Fibroblast of upper back skin (primary cell): ENCODE measurements at regions not wholly inside any gene's neighbourhood (a gene's known extent, or its start where the extent isn't known, plus 50 kb on each side); places are given as distances from the start of the nearest gene placed in this dataset.

Experiments used
- DNase-seq: peaks from one replicate; pipeline ENCODE4 v3.0.0-alpha.2; 2013

DNA sequence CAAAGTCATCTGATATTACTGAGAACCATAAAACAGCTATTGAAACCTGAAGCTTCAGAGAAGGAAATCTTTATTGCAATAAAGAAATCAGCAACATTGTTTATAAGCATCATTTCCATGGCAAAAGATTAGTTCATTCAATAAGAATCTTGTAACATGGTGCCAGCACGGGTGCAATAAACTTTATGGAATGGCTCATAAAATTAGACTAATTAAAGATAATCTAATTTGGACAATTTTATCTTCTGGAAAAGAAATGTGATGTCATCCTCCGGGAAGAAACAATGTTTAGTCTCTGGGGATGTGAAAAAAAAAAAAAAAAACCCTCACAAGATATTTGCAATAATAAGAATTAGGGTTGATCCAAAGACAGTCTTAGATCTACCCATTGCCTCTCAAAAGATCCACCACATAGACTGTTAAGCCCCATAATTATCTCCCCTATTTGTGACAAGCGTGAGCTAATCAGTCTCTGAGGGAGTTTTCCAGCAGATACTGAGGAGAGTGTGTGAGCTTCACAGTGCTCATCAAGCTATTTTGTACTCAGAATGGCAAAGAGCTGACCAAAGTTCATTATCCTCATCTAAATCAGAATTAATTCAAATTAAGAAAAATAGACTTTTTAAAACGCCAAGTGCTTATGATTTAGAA is 297.0 kb upstream of the EDNRB start:
- DNase-seq: no peak

DNA sequence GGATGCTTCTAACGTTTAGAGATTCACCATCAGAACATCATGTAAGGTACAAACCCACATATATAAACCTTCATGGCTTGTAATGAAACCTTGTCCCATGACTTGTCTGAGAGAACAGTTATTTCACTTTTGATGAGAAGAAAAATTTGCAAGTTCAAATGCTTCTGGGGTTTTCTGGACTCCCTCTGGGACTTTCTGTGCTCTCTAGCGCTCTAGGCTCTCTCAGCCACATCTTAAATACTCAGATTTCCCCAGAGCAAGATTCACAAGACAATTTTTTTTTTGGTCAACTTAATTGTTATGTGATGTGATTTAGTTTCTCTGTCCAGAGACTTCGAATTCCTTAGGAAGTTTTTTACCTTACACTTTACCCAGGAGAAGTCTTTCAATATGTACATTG is 282.8 kb upstream of the EDNRB start:
- DNase-seq: no peak

DNA sequence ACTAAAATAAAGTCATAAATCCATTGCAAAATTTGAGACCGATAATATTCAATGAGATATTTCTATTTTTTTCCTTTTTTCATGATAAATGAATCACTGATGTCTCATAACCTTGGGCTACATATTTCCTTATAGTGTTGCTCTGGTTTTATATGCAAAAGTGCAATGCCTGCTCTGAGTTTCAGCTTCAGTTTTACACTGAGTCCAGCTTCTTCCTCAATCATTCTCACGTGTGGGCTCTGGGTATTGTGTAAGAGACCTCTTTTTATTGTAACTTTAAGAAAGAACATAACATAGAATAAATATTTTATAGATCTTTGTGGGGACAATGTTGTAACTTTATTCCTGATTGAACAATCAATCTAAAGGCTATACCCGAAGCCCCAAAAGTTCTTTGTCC is 280.2 kb upstream of the EDNRB start:
- peak; percentile 14 for DNase-seq

DNA sequence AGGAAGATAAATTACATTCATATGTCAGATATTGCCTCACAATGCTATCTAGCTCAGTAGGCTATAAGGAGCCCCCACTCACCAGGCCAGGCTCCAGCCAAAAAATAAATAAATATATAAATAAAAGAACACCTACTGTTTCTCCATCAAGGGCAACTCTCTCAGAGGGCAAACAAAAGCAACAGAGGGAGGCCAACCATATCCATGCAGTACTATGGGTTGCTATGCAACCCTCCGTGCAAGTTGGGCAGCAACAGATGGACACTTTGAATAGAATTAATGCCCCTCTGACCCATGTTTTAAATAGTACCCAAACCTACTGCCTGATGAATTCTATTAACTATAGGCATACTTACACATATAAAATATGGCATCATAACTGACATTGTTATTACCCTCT is 279.8 kb upstream of the EDNRB start:
- no peak for DNase-seq

DNA sequence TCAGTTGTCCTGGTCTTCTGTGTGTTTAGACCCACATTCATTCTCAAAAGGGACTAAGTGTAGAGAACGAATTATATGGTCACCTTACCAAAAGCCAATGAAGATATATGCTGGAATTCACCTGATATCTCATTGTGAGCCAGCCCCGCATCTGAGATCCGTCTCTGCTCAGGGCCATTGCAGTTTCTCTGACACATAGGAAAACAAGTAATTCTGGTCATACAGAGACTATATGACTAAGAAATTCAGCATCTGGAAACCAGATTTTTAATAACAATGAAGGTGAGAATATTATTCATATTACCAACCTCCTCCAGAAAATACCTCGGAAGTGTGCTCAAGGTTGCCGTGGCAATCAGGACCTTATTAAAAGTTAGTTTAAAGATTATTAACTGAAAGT is 278.6 kb upstream of the EDNRB start:
- DNase-seq: peak; percentile 4

DNA sequence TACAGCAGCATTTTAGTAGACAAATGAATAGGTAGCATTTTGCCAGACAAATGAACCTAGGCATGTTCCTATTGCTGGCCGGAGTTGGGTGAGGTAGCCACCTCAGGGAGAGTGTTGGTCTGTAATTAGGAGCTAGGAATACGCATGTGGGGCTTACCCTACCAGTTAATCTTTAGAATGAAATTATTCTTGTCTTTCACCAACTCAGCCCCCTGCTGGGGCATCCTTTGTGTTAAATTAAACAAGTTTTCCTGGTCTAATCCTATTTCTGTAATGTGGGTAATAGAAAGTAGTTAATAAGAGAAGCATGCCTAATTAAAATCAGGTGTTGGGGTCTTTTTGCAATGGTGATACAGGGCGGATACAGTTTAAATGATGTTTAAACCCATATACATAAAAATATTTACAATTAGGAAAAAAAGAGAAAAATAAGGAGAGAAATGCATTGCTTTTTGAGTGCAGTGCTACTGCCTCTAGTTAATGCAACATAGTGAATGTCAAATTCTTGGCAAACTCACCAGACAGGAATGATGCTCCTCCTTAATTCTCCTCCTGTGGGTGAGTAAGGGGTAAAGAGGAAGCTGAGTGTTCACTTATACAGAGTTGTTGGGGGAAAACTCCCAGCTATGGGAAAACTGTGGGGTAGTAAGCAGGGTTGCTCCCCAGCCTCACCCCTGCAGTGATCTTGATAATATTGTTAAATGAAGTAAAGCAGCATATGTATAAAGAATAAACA is 276.4 kb upstream of the EDNRB start:
- DNase-seq: peak; percentile 79

DNA sequence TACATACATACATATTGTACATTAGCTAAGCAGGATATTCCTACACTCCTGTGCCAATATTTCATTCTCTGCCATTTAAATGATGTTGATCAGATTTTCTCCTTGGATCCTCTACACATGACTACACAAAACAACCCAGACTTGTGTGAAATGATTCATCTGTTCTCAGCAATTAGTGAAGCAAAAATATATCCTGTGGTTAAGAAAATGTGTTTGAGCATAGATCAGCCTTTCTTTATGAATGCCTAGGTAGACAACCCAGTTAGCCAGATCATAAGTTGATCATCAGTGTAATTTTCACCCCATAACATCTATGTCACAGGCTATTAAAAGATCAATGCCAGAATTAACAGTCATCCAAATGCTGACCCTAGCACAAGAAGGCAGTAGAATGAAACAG is 275.2 kb upstream of the EDNRB start:
- DNase-seq: peak; percentile 16

DNA sequence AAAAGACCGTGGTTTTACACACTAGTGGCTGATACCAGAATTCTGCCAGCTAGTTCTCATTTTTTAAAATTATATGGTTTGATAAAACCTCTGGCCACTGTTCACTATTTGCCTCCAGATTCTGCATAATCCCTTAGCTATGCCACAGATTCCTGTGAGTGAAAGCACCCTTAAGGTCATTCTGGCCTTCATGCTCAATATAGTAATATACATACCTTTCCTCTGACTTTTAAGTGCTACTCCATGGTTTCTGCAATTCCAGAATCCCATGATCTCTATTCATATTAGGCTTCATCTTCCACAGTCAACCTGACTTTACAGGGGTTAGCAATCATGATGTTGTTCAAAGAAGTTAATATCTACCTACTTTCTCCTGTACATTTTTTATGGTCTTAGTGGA is 274.1 kb upstream of the EDNRB start:
- peak; percentile 68 for DNase-seq

DNA sequence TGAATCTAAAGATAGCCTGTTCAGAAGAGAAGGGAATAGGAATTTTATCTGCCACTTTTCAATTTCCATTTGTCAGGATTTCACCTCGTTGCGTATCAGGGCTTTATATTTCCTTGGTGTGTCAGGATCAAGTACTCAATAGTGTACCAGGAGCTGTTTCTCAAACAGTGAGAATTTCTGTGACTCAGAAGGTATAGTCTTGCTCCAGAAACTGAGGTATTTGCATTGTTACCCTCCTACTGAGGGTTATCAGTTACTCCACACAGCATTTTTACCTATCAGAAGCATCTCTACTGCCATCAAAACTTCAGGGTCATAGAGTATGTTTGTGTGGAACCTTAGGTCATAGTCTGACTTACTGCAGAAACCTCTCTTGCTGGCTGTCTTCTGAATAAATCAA is 271.7 kb upstream of the EDNRB start:
- no peak for DNase-seq

DNA sequence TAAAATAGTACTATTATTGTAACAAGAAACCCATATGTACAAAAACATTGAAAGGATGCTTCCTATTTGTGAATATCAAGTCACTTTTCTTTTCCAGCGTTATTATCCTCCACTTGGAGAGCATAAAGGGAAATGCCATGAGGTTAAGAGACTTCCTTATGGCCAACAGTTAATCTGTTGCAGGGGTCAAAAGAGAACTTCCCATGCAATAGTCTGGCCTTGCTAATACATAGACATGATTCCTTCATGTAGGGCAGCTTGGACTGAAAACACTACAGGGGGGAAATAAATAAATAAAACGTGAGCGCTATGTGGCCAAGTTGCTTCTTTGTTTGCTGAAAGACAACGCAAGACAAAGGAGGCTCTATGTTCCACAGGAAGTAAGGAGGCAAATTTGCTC is 269.1 kb upstream of the EDNRB start:
- no peak for DNase-seq

DNA sequence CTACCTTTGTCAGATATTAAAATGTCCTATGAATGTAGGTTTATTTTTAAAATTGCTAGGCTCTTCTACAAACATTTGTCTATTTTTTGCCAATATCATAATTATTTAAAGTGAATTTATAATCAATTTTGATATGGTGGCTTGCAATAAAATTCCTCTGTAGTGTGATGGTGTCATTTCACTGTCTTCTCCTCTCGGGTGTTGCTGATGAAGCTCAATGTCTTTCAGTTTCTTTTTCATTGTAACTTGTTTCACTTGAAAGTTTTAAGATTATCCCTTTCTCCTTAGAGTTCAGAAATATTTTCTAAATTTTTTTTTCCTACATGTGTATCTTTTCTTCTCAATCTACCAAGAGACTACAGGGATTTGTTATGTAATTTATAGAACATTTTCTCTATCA is 267.1 kb upstream of the EDNRB start:
- DNase-seq: no peak

DNA sequence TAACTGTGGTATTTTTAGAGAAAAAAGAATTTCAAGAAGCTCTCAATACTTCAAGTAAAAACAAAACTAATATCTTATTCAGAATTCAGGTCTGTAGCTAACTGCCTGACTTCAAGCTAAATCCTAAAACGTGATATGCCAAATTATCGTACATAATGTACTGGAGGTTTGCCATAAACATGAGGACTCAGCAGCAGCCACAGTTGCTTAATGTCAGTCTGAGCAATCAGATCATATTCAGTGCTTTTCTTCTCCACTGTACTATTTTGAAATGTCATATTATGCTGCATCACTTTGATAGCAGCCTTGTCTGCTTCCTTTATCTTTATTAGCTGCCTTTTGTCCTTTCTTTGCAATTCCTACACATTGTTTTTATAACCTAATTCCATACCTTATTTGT is 265.1 kb upstream of the EDNRB start:
- DNase-seq: peak; percentile 32

DNA sequence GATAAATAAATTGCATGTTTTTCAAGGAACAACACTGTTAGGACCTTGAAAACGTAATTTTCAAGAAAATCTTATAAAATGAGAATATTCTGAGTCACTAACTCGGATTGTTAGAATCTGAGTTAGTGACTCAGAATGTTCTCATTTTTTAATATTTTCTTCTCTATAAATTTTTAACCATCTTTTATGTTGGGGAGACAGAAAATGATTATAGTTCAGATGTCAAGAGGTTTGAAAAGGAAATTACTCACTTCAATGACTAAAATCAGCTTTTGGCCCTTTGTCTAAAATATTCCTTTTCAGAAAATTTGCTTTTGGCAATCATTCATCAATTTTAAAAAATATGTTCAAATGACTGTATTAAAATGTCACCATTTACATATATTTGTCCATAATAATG is 264.2 kb upstream of the EDNRB start:
- no peak for DNase-seq

DNA sequence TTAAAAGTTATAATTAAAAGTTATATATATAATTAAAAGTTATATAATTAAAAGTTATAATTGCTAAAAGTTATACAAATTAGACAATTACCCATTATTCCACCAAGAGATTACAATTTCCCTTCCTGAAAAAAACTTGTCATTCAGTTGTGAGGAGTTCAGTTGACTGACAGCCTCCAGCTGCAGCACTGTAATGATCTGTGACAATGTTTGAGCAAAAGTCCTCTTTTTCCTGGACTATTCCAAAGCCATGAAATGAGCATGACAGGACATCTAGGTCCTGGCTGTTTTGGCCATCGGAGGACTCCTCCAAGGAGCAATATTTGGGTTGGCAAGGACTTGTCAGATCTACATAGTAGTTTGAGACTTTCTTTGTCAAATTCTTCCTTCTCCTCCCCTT is 258.7 kb upstream of the EDNRB start:
- no peak for DNase-seq

DNA sequence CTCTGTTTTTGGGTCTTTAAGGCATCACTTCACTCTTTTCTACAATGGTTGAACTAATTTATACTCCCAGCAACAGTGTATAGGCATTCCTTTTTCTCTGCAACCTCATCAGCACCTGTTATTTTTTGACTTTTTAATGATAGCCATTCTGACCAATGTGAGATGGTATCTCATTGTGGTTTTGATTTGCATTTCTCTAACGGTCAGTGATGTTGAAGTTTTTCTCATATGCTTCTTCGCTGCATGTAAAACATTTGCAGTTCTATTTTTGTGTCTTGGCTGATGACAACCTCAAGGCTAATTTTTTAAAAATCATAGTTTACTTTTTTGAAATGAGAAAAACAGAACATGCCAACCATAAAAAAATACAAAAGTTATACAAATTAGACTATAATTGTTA is 258.2 kb upstream of the EDNRB start:
- no peak for DNase-seq

DNA sequence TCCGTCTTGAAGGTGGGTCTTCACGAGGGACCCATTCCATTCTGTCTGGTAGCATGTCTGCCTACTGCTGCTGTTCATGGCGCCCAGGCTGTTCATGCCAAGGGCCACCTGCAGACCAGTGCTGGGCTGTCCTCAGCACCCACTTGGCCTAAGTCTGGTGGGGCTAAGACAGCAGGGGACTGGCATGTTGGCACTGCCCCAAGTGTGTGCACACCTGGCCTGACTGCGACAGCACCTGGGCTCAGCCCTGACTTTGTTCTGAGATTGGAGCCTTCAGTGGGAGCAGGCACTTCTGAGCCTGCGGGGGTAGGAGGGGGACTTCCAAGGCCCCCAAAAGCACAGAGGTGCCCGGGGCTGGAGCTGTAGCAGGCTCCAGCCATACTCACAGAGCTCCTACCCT is 250.8 kb upstream of the EDNRB start:
- no peak for DNase-seq

DNA sequence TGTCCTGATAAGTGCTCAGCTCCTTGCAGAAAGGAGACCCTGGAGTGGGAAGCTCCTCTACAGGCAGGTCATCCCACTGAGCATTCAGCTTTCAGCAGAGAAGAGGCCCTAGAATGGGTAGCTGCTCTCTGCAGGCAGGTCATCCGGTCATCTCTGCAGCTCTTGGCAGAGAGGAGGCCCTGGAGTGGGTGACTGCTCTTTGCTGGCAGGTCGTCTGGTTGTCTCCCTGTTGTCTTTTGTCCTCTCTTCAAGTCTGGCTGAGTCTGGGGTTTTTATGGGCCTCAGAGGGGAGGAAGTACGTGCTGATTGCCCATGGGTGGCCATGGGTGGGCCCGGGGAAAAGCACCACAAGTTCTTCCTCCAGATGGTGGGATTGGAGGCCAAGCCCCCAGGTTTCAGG is 250.3 kb upstream of the EDNRB start:
- no peak for DNase-seq

DNA sequence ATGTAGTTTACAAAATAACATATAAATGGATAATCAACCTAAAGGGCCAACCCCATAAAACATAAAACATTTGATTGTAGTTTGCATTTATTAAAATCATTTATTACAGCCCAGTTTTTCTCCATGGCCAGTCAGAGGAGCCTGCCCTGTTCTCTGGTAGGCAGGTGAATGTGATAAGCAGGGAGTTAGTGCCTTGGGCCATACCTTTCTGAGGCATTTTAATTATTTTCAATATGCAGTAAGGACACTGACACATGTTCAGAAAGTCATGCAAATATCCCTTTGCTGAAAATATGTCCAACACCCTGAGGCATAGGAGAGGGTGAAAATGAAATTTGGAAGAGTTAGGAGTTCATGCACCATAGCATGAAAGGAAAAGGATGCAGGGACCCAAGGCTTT is 242.6 kb upstream of the EDNRB start:
- no peak for DNase-seq

DNA sequence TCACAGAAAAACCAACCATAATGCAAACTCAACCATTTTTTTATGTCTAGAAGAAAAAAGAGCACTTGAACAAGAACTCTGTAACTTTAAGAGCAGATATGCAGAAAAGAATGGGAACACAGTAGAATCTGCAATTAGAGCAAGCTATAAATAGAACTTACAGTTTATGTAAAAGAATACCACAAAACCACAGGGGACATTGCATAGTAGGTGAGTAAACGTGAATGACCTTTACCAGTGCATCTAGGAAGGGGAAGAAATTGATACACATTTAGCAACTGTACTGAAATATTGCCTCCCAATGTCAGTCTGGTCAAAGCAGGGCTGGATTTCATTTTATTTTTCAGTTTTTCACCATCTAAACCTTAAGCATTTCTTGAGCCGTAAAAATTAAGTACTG is 242.2 kb upstream of the EDNRB start:
- peak; percentile 86 for DNase-seq

DNA sequence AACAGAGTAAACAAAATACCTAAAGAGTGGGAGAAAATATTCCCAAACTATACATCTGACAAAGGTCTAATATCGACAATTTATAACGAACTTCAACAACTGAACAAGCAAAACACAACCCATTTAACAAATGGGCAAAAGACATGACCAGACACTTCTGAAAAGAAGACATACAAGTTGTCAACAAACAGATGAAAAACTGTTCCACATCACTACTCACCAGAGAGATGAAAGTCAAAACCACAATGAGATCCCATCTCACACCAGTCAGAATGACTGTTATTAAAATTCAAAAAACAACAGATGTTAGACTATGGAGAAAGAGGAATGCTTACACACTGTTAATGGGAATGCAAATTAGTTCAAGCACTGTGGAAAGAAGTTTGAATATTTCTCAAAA is 233.8 kb upstream of the EDNRB start:
- DNase-seq: no peak

DNA sequence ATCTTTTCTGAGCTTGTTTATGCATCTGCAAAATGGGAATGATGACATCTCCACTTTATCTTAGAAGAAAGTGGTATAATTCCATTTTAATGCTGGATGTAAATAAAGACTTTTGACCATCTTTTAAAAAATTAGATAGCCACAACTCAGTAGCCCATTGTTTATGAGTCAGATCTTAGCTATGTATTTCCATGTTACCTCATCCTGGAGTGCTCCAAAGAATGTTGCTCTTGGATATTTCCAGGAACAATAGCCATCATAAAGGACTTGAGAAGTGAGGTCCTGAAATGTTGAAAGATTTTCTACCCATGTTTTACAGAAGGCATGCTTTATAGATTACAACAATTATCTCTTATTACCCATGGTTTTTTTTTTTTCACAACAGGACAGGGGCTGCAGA is 229.3 kb upstream of the EDNRB start:
- DNase-seq: peak; percentile 92

DNA sequence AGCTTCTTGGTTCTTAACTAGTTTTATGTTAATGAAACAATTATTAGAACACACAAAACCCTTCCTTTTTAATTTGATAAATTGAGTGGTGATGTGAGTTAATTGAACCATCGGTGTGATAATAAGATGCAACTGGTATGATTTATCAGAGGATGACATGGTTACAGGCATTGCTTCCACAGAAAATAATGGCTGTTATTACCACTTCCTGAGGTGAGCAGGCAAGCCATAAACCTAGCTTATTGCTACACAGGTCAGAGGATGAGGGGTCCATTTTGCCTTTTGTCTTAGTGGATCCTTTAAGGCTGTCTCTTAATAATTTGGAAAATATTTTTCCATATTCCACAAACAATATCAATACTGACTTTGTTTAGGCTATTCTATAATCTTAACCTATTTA is 226.6 kb upstream of the EDNRB start:
- no peak for DNase-seq

DNA sequence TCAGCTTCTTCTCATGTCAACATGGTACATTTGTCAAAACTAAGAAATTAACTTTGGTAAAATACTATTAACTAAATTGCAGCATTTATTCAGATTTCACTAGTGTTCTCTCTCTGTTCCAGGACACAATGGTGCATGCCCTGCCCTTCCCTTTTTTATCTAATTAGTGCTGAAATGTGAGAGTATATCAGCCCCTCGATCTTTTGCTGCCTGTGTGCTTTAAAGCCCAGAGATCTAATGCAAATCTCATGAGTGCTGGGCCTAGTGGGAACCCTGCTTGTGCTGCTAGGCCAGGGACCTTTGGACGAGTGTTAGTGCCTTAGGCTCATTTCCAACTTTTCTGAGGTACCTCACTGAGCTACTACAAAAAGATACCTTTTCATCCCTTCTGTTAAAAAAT is 221.1 kb upstream of the EDNRB start:
- DNase-seq: no peak

DNA sequence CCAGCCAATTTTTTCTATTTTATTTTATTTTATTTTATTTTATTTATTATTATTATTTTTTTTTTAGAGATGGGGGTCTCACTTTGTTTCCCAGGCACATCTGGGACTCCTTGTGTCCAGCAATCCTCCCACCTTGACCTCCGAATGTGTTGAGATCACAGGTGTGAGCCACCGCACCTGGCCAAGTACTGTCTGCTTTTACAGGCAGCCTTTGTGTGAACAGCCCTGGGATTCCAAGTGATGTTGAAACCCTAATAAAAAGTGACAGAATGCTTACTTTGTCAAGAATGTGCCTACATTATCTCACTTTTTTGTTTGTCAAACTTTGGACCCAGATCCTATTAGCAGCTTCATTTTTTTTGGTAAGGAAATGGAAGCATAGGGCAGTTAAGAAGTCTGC is 220.1 kb upstream of the EDNRB start:
- DNase-seq: no peak
